A204.1 (cell line): ENCODE measurements at regions not wholly inside any gene's neighbourhood (a gene's known extent, or its start where the extent isn't known, plus 50 kb on each side); places are given as distances from the start of the nearest gene placed in this dataset.

ENCODE experiments used
- FAIRE-seq: peaks from 2 replicates; lab custom pipeline; 2012; peaks lifted over from hg19 to GRCh38; lab: Jason Lieb, UNC

DNA sequence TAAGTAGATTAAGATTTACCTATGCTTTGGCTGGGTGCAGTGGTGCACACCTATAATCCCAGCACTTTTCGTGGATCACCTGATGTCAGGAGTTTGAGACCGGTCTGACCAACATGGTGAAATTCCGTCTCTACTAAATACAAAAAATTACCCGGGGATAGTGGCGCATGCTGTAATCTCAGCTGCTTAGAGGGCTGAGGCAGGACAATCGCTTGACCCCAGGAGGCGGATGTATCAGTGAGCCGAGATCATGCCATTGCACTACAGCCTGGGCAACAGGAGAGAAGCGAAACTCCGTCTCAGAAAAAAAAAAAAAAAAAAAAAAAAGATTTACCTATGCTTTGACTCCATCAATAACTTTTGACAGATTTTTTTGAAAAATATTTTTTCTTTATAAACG lies 267.1 kb upstream of the SEMA6A start:
- no peak for FAIRE-seq

DNA sequence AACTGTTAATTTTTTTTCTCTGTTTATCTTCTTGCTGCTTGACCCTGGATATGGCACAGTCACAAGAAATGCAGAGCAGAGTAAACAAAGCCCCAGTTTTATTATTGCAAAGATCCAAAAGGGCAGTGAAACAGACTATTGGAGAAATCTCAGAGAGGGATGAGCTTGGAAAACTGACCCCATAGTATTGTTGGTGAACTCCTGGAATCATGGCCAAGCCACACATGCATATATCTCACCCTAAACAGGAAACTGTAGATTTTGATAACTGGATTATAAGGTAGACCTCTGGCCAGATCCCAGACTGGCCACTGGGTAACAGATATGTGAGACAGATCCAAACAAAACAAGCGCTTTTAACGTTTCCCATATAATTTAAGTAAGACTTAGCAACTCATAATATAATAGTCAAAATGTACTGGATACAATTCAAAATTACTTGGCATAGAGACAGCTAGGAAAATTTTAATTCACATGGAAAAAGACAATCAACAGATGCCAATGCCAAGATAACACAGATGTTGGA lies 263.5 kb upstream of the SEMA6A start:
- no peak for FAIRE-seq

DNA sequence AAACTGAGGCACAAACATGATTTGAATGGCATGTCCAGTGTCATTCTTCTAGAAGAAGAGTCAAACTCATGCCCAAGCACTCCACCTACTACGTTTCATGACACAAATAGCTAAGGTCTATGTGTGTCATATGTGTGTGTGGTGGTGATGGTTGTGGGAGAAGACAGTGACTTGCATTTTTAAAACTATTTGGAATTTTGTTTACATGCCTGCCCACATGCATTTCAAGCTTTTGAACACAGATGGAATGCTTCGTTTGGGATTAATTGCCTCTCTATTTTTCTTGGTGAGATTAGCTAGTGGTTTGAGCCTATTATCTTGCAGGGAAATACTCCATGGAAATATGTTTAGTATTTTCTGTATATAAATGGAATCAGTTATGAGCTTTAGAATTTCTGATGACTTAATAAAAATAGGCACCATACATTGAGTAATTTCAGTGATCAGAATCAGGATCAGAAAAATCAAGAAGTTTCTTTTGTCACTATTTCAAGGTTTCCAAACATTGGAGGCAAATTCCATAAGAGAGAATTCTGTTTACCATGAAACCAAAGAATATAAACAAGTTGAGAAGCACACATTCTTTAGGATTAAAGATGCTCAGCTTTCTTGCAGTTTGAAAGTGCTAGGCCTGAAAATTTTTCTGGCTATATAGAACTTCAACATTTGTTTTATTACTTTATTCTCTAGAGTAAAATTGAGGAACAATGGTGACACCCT lies 260.3 kb upstream of the SEMA6A start:
- FAIRE-seq = no peak

DNA sequence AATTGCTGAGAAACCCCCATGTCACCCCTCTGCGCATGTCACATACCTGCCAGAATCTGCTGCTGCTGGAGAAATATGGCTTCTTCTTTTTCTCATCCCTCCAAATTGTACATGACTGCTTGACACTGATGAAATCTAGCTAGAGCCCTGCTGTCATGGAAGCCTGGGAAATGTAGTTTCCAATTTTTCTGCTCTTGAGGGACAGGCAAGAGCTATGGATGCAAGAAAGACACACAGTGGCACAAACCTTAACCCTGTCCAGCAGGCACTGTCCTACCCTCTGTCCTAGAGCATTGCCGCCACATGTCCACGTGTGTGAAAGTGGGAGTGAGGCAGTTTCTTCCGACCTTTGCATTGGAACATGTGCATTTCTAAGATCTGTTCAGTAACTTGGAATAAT lies 255.5 kb upstream of the SEMA6A start:
- no peak for FAIRE-seq

DNA sequence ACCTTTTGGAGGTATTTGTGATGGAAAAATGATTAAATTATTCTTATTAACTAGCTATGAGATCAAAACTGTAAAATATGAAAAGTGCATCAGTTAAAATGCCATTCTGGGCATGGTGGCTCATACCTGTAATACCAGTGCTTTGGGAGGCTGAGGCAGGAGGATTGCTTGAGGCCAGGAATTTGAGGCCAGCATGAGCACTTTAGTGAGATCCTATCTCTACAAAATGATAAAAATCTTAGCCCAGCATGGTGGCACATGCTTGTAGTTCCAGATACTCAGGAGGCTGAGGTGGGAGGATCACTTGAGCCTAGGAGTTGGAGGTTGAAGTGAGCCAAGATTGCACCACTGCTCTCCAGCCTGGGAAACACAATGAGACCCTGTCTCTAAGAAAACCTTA lies 252.5 kb upstream of the SEMA6A start:
- no peak for FAIRE-seq

DNA sequence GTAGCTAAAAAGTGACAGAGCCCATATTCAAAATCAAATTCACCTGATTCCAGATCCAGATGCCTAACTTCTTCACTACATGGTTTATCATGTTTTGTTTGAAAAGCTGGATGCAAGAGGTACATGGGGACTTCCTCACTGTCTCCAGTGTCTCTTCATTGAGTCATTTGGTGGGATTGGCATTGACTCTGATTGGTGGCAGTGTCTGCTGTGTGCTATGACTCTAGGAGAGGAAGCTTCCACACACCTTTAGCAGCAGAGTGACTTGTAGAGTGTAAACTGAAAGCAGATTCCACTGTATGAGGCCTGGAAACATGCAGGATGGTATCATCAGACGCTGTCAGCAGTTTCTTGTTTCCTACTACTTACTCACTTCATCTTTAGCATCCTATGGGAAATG lies 250.9 kb upstream of the SEMA6A start:
- no peak for FAIRE-seq

DNA sequence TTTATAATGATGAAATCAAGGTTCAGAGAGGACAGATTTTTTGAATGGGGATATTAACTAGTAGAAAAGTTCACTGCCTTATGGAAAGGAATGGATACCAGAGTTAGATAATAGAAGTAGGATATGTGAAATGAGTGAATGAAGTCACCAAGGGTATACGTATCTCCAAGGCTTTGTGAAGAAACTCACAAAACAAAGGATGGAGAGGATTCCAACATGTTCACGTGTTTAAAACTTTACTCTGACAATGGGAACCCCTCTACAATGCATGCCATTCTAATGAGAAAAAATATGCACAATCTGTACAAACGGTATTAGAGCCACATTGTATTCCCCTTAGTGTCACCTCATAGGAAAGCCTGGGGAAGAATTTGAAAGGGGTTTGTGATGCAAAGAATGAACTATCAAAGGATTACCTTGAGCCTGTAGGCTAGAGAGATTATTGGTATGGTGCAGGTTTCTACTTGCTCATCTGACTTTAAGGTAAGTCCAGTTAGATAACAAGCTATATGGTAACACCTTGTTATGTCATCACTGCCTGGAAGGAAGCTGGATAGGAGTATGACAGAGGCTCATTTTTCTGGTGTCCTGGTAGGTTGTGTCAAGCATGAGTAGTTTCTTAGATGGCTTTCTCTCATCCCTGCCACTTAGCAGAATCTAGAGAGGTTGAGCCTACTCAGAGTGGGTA lies 250.3 kb upstream of the SEMA6A start:
- FAIRE-seq = no peak

DNA sequence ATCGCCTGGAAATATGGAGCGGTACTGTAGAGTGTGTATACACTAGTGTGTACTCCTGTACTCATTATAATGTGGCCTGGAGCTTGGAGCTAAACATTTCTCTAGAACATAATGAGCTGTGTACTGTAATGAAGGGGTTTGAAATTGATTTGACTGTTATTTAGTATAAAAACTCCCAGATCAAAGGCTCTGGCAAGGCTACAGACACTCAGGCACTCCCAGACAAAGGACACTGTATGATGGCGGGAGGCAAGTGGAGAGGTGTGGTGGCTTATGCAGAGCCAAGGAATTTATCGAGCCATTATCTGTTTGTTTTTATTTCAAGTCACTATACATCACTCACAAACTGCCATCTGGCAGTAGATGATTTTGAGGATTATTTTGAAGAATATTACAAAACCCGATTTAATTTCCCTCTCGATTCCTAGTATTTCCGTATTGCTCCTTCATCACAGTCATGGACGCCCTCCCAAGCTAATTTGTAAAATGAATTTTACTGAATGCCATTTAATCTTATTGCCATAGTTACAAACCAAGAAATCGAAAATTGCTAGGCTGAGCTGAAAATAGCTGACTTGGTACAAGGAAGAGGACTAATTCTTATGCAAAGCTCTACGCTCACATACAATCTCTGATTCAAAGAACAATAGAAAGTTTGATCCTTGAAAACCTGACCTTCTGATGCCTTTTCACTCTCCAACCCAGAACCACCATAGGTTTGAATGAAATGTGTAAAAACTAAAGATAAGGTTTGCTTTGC lies 240.2 kb upstream of the SEMA6A start:
- no peak for FAIRE-seq

DNA sequence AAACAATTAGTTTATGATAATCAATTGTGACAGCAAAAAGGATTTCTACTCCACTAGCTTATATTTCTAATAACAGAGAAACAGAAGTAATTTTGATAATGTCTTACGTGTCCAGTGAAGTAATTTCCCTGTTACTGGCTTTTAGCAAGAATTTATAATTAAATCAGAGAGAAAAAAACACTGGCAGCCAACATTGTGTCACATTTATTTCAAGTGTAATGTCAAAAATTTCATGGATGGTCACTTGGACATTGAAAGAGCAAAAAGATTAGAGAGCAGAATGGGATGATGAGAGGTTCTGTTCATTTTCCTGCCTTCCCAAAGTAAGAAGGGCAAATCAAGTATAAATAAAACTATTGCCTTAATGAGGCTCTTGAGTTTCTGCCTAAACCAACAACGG lies 239.3 kb upstream of the SEMA6A start:
- FAIRE-seq = no peak

DNA sequence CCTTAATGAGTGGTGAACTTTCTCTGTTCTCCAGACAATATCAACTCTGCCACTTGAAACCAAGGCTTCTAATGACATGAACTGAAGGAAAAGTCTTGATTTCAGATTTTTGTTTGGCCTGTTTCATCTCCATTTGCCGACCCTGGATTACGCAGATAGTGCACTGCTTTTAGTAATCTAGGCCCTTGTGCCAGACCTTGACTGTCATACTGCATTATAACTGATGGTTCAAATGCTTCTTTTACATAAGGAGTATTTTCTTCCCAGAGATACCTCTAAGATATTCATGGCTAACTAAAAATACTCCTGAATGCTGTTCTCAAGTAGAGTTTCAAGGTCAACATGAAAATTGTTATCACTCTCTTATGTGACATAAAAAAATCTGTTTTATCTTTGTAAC lies 238.7 kb upstream of the SEMA6A start:
- FAIRE-seq = no peak

DNA sequence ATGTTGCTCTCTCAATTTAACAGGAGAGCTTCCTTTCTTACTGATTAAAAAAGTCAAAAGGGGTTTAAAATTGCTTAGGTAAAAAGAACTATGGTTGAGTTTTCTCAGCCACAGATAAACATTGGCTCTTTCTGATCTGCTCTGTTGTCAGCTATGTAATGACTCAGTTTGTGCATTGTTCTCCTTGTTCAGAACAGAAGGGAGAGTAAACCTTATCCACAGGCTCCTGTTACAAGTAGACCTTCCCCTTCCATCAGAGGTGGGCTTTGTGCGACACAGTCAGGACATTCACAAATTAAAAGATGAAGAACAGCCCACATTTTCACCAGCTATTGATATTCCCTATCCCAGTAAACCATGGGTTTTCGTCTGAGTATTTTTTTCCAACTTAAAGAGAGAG lies 236.3 kb upstream of the SEMA6A start:
- no peak for FAIRE-seq

DNA sequence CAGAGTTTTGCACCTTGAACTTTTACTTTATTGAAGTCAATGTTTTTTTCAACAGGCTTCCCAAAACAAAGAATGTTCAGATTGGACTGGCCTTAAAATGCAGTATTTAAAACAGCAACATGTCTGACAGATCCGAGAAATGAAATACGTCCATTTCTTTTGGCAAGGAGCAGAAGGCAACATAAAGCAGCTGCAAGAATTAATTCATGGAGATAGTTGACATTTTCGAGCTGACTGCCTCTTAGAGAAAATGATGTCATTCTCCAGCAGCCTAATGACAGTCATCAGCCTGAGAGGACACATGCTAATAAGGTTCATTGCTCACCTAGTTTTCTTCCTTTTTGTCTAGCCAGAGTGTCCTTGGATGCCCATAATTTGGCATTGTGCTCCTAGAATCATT lies 232.2 kb upstream of the SEMA6A start:
- no peak for FAIRE-seq

DNA sequence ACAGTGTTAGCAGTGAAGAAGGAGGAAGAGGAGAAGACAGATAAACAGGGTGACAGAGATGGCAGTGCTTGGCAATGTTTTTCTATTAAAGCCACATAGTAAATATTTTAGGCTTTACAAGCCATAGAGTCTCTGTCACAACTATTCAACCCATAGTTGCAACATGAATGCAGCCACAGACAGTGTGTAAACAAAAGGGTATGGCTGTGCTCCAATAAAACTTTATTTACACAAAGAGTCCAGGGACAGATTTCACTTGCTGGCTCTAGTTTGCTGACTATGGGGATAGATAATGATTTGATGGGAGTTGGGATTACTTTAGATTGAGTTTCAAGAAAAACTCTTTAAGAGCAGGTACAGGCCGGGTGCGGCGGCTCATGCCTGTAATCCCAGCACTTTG lies 224.8 kb upstream of the SEMA6A start:
- FAIRE-seq = no peak

DNA sequence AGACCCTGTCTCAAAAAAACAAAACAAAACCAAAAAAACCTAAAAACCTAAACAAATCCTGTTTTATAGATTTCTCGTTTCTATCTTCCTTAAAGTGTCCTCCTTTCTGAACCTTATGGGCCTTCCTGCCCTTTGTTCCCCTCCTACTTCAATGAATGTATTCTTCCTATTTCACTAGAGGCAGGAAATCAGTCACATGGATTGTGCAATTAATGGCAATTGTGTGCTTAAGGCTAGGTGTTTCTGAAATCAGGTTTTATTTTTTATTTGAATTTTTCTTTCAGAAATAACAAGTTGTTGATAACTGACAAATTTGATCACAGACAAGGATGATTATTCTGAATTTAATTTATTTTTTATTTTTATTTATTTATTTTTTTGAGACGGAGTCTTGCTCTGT lies 220.6 kb upstream of the SEMA6A start:
- no peak for FAIRE-seq

DNA sequence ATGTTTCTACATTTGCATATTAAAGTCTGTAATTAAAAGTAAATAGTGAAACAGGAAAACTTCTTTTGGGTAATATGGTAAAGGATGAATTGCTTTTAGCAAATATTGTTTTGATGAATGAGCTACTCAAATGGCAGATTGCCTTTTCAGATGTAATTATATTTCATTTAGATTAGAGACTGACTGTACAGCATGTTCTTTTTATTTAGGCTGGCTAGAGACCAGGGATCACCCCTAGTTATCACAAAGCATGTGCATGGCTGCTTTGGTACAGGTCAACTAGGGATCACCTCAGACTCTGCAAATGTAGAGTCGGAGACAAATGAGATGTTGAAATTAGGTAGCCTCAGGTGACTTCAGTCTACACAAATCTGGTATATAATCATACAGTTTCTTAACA lies 214.9 kb upstream of the SEMA6A start:
- FAIRE-seq = no peak

DNA sequence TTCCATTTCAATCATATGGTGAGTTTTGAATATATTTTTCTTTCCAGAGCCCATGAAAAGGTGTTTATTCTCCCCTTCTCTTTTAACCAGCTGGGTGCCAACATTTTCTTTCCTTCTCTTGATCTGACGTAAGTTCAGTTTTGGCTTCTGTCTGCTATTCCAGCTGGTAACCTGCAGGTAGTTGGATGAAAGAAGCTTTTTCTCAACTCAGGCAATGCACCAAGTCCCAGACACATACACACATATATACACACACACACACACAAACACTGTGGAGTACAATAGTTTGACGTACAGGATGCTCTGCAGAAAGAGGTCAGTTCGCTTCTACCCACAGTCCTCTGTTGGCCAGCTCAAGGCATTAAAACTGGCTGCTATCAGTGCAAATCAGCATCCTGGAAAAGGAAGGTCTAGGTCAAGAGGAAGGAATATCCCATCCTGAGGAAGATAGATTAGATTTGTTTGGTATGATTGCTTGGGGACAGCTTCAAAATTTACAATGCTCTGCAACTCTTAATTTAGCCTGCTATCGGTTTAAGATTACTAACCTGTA lies 214.3 kb upstream of the SEMA6A start:
- FAIRE-seq = no peak

DNA sequence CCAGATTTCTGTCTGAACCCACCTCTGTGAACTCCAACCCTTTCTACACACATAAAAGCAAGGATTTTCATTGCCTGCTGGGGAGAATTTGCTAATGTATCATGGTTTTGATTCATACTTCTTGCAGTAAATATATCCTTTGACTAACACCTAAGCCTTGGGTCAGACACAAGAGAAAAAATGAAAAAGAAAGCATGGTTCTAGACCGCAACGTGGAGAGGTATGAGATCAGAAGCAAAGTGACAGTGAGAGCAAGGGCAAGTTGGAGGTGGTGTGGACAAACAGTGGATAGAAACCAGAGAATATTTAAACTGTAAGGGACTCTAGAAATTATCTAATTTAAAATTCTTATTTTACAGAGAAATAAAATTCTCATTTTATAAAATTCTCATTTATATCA lies 212.9 kb upstream of the SEMA6A start:
- FAIRE-seq = no peak

DNA sequence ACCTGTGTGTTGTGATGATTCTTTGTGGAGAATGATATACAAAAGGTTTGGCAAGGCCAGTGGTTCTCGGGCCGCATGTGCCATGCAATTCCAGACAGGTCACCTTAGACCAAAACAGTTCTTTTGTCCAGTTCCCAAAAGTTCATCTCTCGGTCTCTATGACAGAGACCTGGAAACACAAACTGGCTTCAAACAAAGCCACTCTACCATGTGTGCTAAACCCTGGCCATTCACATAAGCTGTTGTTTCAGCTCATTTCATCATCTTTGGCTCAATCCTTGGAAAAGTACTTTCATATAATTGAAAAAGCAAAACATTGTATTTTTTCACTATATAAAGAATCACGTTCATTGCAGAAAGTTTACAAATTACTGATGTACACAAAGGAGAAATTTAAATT lies 210.5 kb upstream of the SEMA6A start:
- FAIRE-seq = no peak

DNA sequence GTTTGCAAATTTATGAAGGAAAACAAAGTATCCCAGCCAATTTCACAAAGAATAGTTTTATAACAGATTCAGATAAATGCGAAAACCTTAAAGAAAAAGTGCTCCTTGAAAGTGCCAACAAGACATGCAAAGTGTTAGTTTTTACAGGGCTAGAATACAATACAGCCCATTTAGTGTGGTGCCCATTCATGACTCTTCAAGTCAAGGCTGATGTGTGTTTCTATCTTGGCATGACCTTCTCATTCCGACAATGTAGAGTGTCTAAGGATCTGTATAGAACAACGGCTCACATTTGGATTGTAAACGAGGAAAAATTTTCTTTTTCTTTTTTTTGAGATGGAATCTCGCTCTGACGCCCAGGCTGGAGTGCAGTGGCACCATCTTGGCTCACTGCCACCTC lies 205.2 kb upstream of the SEMA6A start:
- FAIRE-seq = no peak

DNA sequence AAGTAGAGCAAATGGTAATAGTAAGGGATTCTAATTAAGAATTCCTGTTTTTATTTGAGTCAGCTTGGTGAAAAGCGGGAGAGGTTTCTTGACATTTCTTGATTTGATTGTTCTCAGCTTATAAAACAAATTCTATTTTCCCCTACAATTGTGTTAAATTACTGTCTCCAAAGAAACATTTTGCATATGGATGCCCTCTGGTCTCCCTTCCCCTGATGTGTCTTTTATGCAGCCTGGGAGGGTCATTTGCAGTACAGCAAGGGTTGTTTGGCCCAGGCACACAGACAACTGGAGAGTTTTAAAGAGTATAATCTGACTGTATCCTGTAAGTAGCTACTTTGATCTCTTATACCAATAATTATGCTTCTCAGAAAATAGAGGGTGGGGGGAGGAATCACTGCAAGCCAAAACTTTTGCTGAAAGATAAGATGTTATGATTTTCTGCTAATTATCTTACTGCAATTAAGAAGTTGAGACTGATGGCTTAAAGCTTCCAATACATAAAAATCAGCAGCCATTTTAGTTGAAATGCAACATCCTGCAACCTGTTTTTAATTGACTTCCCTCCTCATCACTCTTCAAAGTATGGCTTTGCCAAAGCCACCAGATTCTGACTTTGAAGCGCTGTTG lies 204.1 kb upstream of the SEMA6A start:
- no peak for FAIRE-seq

DNA sequence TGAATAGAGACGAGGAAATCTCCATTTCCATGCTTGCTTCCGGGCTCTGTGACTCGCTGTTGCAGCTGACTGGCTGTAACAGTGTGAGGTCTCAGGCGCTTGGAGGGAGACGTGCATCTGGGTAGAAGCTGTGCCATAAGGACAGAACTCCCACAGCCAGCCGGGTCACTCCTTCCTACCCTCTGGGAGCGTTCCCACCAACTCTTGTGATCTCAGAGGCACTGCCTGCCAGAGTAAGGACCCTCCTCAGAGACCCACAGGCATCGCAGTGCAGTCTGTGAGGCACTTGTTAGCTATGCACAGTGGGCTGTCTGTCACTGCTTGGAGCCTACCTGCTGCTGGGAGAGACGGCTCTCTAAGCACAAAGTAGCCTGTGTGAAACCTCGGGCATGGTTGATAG lies 203.4 kb upstream of the SEMA6A start:
- no peak for FAIRE-seq

DNA sequence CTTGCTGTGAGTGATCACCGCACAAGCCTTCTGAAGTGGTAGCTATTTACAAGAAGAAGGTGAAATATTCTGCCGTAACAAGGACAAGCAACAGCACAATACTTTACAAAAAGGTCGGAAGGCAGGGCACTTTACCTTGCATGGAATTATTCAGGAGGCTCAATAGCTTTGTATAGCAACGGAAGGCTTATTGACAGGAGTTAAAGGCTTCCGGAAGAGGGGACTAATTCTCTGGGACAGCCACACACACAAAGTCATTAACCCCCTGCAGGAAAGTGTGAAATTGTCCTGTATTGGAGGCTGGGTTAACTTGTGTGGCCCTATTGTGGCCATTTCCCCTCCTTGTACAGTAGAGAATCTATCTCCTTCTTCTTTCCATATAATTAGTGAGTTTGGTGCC lies 199.3 kb upstream of the SEMA6A start:
- no peak for FAIRE-seq

DNA sequence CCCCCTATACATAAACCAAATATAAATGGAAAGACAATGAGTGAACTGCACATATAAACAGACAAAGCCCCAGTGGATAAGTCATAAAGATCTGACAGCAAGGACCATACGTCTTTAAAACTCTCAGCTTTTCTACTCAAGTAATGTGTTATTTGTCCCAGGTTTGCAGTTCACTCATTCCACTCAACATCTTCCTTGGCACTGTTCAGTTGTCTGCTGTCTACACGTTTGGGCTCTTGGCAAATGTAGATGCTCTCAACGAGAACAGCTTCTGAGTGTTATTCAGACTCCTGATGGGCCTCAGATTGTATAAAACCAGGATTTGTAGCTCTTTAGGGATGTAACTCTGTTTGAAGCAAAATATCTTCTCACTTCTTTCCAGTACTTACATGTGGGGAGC lies 198.2 kb upstream of the SEMA6A start:
- no peak for FAIRE-seq
